GM12878 (cell line): ENCODE measurements at regions not wholly inside any gene's neighbourhood (a gene's known extent, or its start where the extent isn't known, plus 50 kb on each side); places are given as distances from the start of the nearest gene placed in this dataset.

Experiments
- ATF7 ChIP-seq: fragments of 450-650 bp; IDR thresholded peaks from 2 replicates; pipeline ENCODE4 v1.6.1; 2016; ENCODE audit warnings: low read depth, mild to moderate bottlenecking
- CHD1 ChIP-seq: IDR thresholded peaks from 2 replicates; pipeline ENCODE4 v1.6.1; 2012; ENCODE audit warnings: low read depth, low read length, improper control_type of control experiment
- CHD2 ChIP-seq: IDR thresholded peaks from 2 replicates; pipeline ENCODE4 v1.6.1; 2011; ENCODE audit warnings: low read depth, low read length, improper control_type of control experiment, borderline replicate concordance
- CTCF ChIP-seq, 3 experiments: IDR thresholded peaks in 2 of 3; conservative IDR thresholded peaks in 1 of 3; 2 replicates each; pipeline ENCODE4 v1.5.1; 2011; ENCODE audit warnings: low read depth in 3 of 3, low read length in 3 of 3, mild to moderate bottlenecking in 3 of 3, control low read depth in 2 of 3, moderate library complexity in 2 of 3, inconsistent platforms in 1 of 3, mixed read lengths in 1 of 3; ENCODE audit not compliant: control insufficient read depth in 2 of 3, insufficient read depth in 1 of 3; ENCODE audit errors: extremely low read depth in 1 of 3
- DPF2 ChIP-seq: fragments of 450-650 bp; IDR thresholded peaks from 2 replicates; pipeline ENCODE4 v1.6.1; 2017; ENCODE audit warnings: mild to moderate bottlenecking
- MXI1 ChIP-seq: fragments of 150-350 bp; IDR thresholded peaks from 2 replicates; pipeline ENCODE4 v1.6.1; 2011; ENCODE audit warnings: low read depth, mild to moderate bottlenecking, inconsistent platforms, low read length, improper control_type of control experiment
- POLR2A ChIP-seq: IDR thresholded peaks from 2 replicates; pipeline ENCODE4 v1.6.1; 2011; ENCODE audit warnings: low read depth, mild to moderate bottlenecking, low read length
- POLR2AphosphoS2 ChIP-seq: IDR thresholded peaks from 2 replicates; pipeline ENCODE4 v1.6.1; 2011; ENCODE audit warnings: low read depth, mild to moderate bottlenecking, low read length, improper control_type of control experiment, moderate library complexity
- REST ChIP-seq: IDR thresholded peaks from 2 replicates; pipeline ENCODE4 v1.6.1; 2012; ENCODE audit warnings: mild to moderate bottlenecking, low read depth, low read length
- SMC3 ChIP-seq: IDR thresholded peaks from 2 replicates; pipeline ENCODE4 v1.6.1; 2011; ENCODE audit warnings: low read length, improper control_type of control experiment, borderline replicate concordance
- SPI1 ChIP-seq: IDR thresholded peaks from 2 replicates; pipeline ENCODE4 v1.6.1; 2011; ENCODE audit warnings: low read depth, mild to moderate bottlenecking, low read length, moderate library complexity, borderline replicate concordance; ENCODE audit not compliant: insufficient read depth
- SRF ChIP-seq, 2 experiments: IDR thresholded peaks; 2 replicates each; pipeline ENCODE4 v1.6.1; 2011; ENCODE audit warnings: low read depth in 2 of 2, low read length in 2 of 2, mild to moderate bottlenecking in 1 of 2, moderate library complexity in 1 of 2
- TCF12 ChIP-seq: IDR thresholded peaks from 2 replicates; pipeline ENCODE4 v1.6.1; 2011; ENCODE audit warnings: low read depth, mild to moderate bottlenecking, low read length
- ZNF274 ChIP-seq: IDR thresholded peaks from one replicate; pipeline ENCODE4 v1.8.0; 2011; ENCODE audit not compliant: insufficient read length, insufficient read depth

GRCh38 chr22:26916236-26916635 lies 258.8 kb downstream of the MIAT start:
- TF ChIP-seq ATF7 (no peak), CHD1 (no peak), DPF2 (no peak), CTCF (IDR thresholded peaks at IDR 0.05 in 2 of 3, conservative IDR thresholded peaks at IDR 0.05 in 1 of 3; ENCODE audit: control insufficient read depth in 2 of 3, extremely low read depth in 1 of 3, insufficient read depth in 1 of 3, low read depth in 3 of 3, low read length in 3 of 3) (no peak), SMC3 (no peak), POLR2AphosphoS2 (no peak), POLR2A (no peak), REST (no peak), MXI1 (no peak), SRF (IDR thresholded peaks at IDR 0.05; ENCODE audit: low read depth in 2 of 2, low read length in 2 of 2) (no peak), TCF12 (no peak), CHD2 (no peak), SPI1 (no peak), ZNF274 (no peak)
